ENCODE measurements at regions not wholly inside any gene's neighbourhood (a gene's known extent, or its start where the extent isn't known, plus 50 kb on each side); places are given as distances from the start of the nearest gene placed in this dataset.
"Not testable (repeated sequence)": the region's sequence is repeated elsewhere in the genome, so short reads cannot be mapped to it uniquely, and the experiment has no call there.

- H3K27ac ChIP-seq = no peak overlapping the region
- H3K36me3 ChIP-seq = no peaks in the 10 kb centered on the region
- no peaks in the 10 kb centered on the region for H3K27me3 ChIP-seq
- H3K4me3 ChIP-seq = no peak overlapping the region
- DNase-seq = no peak
- H3K4me1 ChIP-seq = no peaks in the 10 kb centered on the region
- H3K9me3 ChIP-seq (replicated peaks) = no peaks in the 10 kb centered on the region
Observed at GRCh38 chr4:81799371-81799770, 327.7 kb upstream of the RASGEF1B start.

GRCh38 chr4:81796790-81797528 is 325.3 kb upstream of the RASGEF1B start:
- DNase-seq = no peak
- no peak overlapping the region for H3K4me3 ChIP-seq
- H3K4me1 ChIP-seq = no peaks in the 10 kb centered on the region
- H3K27ac ChIP-seq = no peak overlapping the region
- H3K36me3 ChIP-seq = no peaks in the 10 kb centered on the region
- H3K9me3 ChIP-seq (replicated peaks) = no peaks in the 10 kb centered on the region
- no peaks in the 10 kb centered on the region for H3K27me3 ChIP-seq

- no peak for DNase-seq
- no peaks in the 10 kb centered on the region for H3K4me1 ChIP-seq
- H3K36me3 ChIP-seq = no peaks in the 10 kb centered on the region
- no peak overlapping the region for H3K27ac ChIP-seq
- no peaks in the 10 kb centered on the region for H3K27me3 ChIP-seq
- no peak overlapping the region for H3K4me3 ChIP-seq
- no peaks in the 10 kb centered on the region for H3K9me3 ChIP-seq (replicated peaks)
Observed at GRCh38 chr4:81792521-81792920, 320.8 kb upstream of the RASGEF1B start.

- DNase-seq = no peak
- H3K36me3 ChIP-seq = no peaks in the 10 kb centered on the region
- no peaks in the 10 kb centered on the region for H3K4me1 ChIP-seq
- H3K9me3 ChIP-seq (replicated peaks) = no peaks in the 10 kb centered on the region
- no peaks in the 10 kb centered on the region for H3K27me3 ChIP-seq
- no peak overlapping the region for H3K4me3 ChIP-seq
- no peak overlapping the region for H3K27ac ChIP-seq
Observed at GRCh38 chr4:81790477-81790876, 318.8 kb upstream of the RASGEF1B start.

GRCh38 chr4:81789741-81790399 is 318.2 kb upstream of the RASGEF1B start:
- Histone ChIP-seq H3K4me1 (no peaks in the 10 kb centered on the region), H3K4me3 (no peak overlapping the region)

GRCh38 chr4:81789158-81789557 is 317.5 kb upstream of the RASGEF1B start:
- Histone ChIP-seq H3K36me3 (no peaks in the 10 kb centered on the region), H3K27ac (no peak overlapping the region), H3K9me3 (replicated peaks) (no peaks in the 10 kb centered on the region), H3K27me3 (no peaks in the 10 kb centered on the region), H3K4me1 (no peaks in the 10 kb centered on the region), H3K4me3 (no peak overlapping the region)
- DNase-seq = no peak

More at GRCh38 chr4:81789741-81790399, 318.2 kb upstream of the RASGEF1B start:
- Histone ChIP-seq H3K9me3 (replicated peaks) (no peaks in the 10 kb centered on the region), H3K36me3 (no peaks in the 10 kb centered on the region), H3K27me3 (no peaks in the 10 kb centered on the region), H3K27ac (no peak overlapping the region)
- DNase-seq = peak in 1 of 2 experiments; percentile 8

- DNase-seq = no peak
- Histone ChIP-seq H3K4me1 (no peaks in the 10 kb centered on the region), H3K4me3 (no peak overlapping the region)
Observed at GRCh38 chr4:81786766-81787165, 315.1 kb upstream of the RASGEF1B start.

GRCh38 chr4:81786063-81786763 is 314.5 kb upstream of the RASGEF1B start:
- no peaks in the 10 kb centered on the region for H3K36me3 ChIP-seq
- DNase-seq = peak in 1 of 2 experiments; percentile 8
- no peaks in the 10 kb centered on the region for H3K27me3 ChIP-seq
- H3K4me1 ChIP-seq = no peaks in the 10 kb centered on the region
- no peak overlapping the region for H3K27ac ChIP-seq
- H3K9me3 ChIP-seq (replicated peaks) = no peaks in the 10 kb centered on the region
- no peak overlapping the region for H3K4me3 ChIP-seq

More at GRCh38 chr4:81786766-81787165, 315.1 kb upstream of the RASGEF1B start:
- Histone ChIP-seq H3K27me3 (no peaks in the 10 kb centered on the region), H3K27ac (no peak overlapping the region), H3K9me3 (replicated peaks) (no peaks in the 10 kb centered on the region), H3K36me3 (no peaks in the 10 kb centered on the region)

GRCh38 chr4:81785338-81785737 is 313.6 kb upstream of the RASGEF1B start:
- no peak for DNase-seq
- Histone ChIP-seq H3K27ac (no peak overlapping the region), H3K27me3 (no peaks in the 10 kb centered on the region), H3K4me1 (no peaks in the 10 kb centered on the region), H3K4me3 (no peak overlapping the region), H3K36me3 (no peaks in the 10 kb centered on the region), H3K9me3 (replicated peaks) (no peaks in the 10 kb centered on the region)

GRCh38 chr4:81783558-81783957 is 311.9 kb upstream of the RASGEF1B start:
- Histone ChIP-seq H3K36me3 (no peaks in the 10 kb centered on the region), H3K4me3 (no peak overlapping the region), H3K4me1 (no peaks in the 10 kb centered on the region), H3K9me3 (replicated peaks) (no peaks in the 10 kb centered on the region), H3K27me3 (no peaks in the 10 kb centered on the region), H3K27ac (no peak overlapping the region)
- no peak for DNase-seq

GRCh38 chr4:81781799-81782198 is 310.1 kb upstream of the RASGEF1B start:
- DNase-seq = no peak
- Histone ChIP-seq H3K27ac (no peak overlapping the region), H3K36me3 (no peaks in the 10 kb centered on the region), H3K4me3 (no peak overlapping the region), H3K4me1 (no peaks in the 10 kb centered on the region), H3K27me3 (no peaks in the 10 kb centered on the region), H3K9me3 (replicated peaks) (no peaks in the 10 kb centered on the region)

- H3K27me3 ChIP-seq; H3K36me3 ChIP-seq; H3K27ac ChIP-seq; H3K9me3 ChIP-seq (replicated peaks); H3K4me3 ChIP-seq; DNase-seq; H3K4me1 ChIP-seq: not testable (repeated sequence)
Observed at GRCh38 chr4:81777718-81778117, 306.0 kb upstream of the RASGEF1B start.

GRCh38 chr4:81776794-81777193 is 305.1 kb upstream of the RASGEF1B start:
- H3K9me3 ChIP-seq (replicated peaks) = no peaks in the 10 kb centered on the region
- H3K36me3 ChIP-seq = no peaks in the 10 kb centered on the region
- H3K27me3 ChIP-seq = no peaks in the 10 kb centered on the region
- no peak for DNase-seq
- H3K4me3 ChIP-seq = no peak overlapping the region
- H3K4me1 ChIP-seq = no peaks in the 10 kb centered on the region
- H3K27ac ChIP-seq = no peak overlapping the region

GRCh38 chr4:81773557-81773956 is 301.9 kb upstream of the RASGEF1B start:
- Histone ChIP-seq H3K36me3 (no peaks in the 10 kb centered on the region), H3K27me3 (no peaks in the 10 kb centered on the region), H3K4me1 (no peaks in the 10 kb centered on the region), H3K9me3 (replicated peaks) (no peaks in the 10 kb centered on the region), H3K27ac (no peak overlapping the region), H3K4me3 (no peak overlapping the region)
- DNase-seq = no peak

- no peak overlapping the region for H3K27ac ChIP-seq
- H3K27me3 ChIP-seq = peaks cover 3% of the 10 kb centered on the region; the same call in 1 of the 2 replicates
- H3K9me3 ChIP-seq (replicated peaks) = no peaks in the 10 kb centered on the region
- no peak overlapping the region for H3K4me3 ChIP-seq
- H3K4me1 ChIP-seq = no peaks in the 10 kb centered on the region
- no peaks in the 10 kb centered on the region for H3K36me3 ChIP-seq
- no peak for DNase-seq
Observed at GRCh38 chr4:81771721-81772120, 300.0 kb upstream of the RASGEF1B start.
